Spleen (tissue), 7 donors: ENCODE measurements at regions not wholly inside any gene's neighbourhood (a gene's known extent, or its start where the extent isn't known, plus 50 kb on each side); places are given as distances from the start of the nearest gene placed in this dataset.

Experiments
- CTCF ChIP-seq, 11 experiments: fragments of 200-600 bp in 7 of 11; fragments of 450-650 bp in 4 of 11; sonication (generic) in 4 of 11; IDR thresholded peaks in 8 of 11; conservative IDR thresholded peaks in 3 of 11; 1 replicate in 7 of 11; 2 replicates in 4 of 11; pipeline versions ENCODE4 v1.4.0 to v1.8.0; 2016 to 2021; ENCODE audit warnings: antibody characterized with exemption in 11 of 11, inconsistent platforms in 4 of 11, mild to moderate bottlenecking in 1 of 11
- POLR2AphosphoS5 ChIP-seq, 3 donors: sonication (generic); formaldehyde crosslinking; IDR thresholded peaks; one replicate each; pipeline ENCODE4 v1.5.1; 2017; ENCODE audit warnings: antibody characterized with exemption in 3 of 3
- donor health status: DM: no; HTN: no; CAD: no; lungs with moderate emphysema.
- donor health status: DM: no; HTN: no; CAD: no.
- donor health status: DM: no; HTN: no; CAD: no.

GRCh38 chrX:125210146-125210545 is 109.5 kb upstream of the TEX13C start:
- TF ChIP-seq CTCF (IDR thresholded peaks at IDR 0.05 in 8 of 11, conservative IDR thresholded peaks at IDR 0.05 in 3 of 11), result no peak
- TF ChIP-seq POLR2AphosphoS5 (IDR thresholded peaks at IDR 0.05), result no peak
